ENCODE measurements at regions not wholly inside any gene's neighbourhood (a gene's known extent, or its start where the extent isn't known, plus 50 kb on each side); places are given as distances from the start of the nearest gene placed in this dataset.
"Not testable (repeated sequence)": the region's sequence is repeated elsewhere in the genome, so short reads cannot be mapped to it uniquely, and the experiment has no call there.

- no peaks in the 10 kb centered on the region for H3K4me1 Mint-ChIP-seq
- H3K9me3 Mint-ChIP-seq, result no peaks in the 10 kb centered on the region
- H3K27me3 Mint-ChIP-seq, result peaks cover 2% of the 10 kb centered on the region
- no peaks in the 10 kb centered on the region for H3K36me3 Mint-ChIP-seq
- H3K4me3 Mint-ChIP-seq, result no peak overlapping the region
- no peak overlapping the region for H3K27ac Mint-ChIP-seq
These were observed 426.5 kb upstream of the KCNMB2 start for GRCh38 chr3:178109691-178110090.

DNA sequence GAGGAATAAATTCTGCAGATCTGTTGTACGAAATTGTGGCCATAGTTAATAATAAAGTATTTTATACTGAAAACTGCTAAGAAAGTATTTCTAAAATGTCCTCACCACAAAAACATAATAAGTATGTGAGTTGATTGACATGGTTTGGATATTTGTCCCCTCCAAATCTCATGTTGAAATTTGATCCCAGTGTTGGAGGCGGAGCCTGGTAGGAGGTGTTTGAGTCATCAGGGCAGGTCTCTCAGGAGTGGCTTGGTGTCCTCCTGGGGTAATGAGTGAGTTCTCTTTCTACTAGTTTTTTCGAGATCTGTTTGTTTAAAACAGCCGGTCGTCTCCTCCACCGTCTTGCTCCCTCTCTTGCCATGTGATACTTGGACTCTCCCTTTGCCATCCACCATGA is 424.1 kb upstream of the KCNMB2 start:
- H3K36me3 Mint-ChIP-seq, result no peaks in the 10 kb centered on the region
- H3K4me1 Mint-ChIP-seq, result no peaks in the 10 kb centered on the region
- no peak overlapping the region for H3K27ac Mint-ChIP-seq
- H3K4me3 Mint-ChIP-seq, result no peak overlapping the region
- H3K9me3 Mint-ChIP-seq, result no peaks in the 10 kb centered on the region
- peaks cover 2% of the 10 kb centered on the region for H3K27me3 Mint-ChIP-seq

- not testable (repeated sequence) for H3K27ac Mint-ChIP-seq, H3K4me3 Mint-ChIP-seq, H3K9me3 Mint-ChIP-seq, H3K27me3 Mint-ChIP-seq, H3K36me3 Mint-ChIP-seq, H3K4me1 Mint-ChIP-seq
These were observed 423.7 kb upstream of the KCNMB2 start for GRCh38 chr3:178112552-178112951.

DNA sequence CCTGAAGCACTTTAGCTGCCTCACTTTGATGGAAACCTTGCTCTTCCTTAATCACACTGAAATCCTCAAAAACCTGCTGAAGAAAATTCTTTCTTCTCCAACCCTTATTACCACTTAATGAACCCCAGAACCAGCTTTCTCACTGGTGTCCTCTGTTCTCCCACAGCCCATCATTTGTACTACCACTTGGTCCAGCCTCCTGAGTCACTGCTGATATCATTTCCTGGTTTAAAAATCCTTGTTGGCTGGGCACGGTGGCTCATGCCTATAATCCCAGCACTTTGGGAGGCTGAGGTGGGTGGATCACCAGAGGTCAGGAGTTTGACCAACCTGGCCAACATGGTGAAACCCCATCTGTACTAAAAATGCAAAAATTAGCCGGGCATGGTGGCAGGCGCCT is 418.6 kb upstream of the KCNMB2 start:
- Mint-ChIP-seq H3K4me3 (no peak overlapping the region), H3K9me3 (peaks cover 1 to 4% (median 3%) of the 10 kb centered on the region in 3 donors), H3K27me3 (no peaks in the 10 kb centered on the region), H3K36me3 (no peaks in the 10 kb centered on the region), H3K4me1 (no peaks in the 10 kb centered on the region), H3K27ac (no peak overlapping the region)

DNA sequence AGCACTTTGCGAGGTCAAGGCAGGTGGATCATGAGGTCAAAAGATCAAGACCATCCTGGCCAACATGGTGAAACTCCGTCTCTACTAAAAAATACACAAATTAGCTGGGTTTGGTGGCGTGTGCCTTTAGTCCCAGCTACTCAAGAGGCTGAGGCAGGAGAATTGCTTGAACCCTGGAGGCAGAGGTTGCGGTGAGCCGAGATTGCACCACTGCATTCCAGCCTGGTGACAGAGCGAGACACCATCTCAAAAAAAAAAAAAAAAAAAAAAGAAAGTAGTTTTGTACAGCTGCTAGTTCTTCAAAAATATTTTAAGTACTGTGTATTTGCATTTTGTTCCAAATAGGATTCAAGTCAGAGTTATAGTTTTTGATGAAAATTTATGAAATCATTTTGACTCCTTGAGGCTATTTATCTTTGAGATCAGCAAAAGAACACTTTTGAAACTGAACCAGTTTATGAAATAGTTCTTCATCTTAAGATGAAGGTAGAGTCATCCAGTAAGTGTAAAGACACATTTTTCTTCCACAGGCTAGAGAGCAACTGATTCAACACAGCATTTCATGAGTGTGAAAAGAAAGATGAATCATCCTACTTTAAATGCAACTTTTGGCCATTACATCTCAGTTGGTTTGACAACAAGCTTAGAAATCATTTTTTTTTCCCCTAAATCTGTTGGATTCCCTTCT is 416.5 kb upstream of the KCNMB2 start:
- H3K27me3 Mint-ChIP-seq, H3K4me1 Mint-ChIP-seq: not testable (repeated sequence)

DNA sequence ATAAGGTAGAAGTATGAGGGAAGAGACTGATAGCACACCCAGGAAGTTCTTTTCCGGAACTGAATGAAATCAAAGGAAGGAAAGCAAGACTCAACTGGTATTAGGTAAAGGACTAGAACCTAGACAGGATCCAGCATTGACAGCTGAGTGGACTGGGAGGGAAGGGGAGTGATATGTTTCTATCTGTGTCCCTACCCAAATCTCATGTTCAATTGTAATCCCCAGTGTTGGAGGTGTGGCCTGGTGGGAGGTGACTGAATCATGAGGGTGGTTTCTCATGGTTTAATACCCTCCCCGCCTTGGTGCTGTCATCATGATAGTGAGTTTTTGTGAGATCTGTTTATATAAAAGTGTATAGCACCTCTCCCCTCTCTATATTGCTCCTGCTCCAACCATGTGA is 415.9 kb upstream of the KCNMB2 start:
- peaks cover 1 to 4% (median 3%) of the 10 kb centered on the region in 3 donors for H3K9me3 Mint-ChIP-seq
- no peaks in the 10 kb centered on the region for H3K27me3 Mint-ChIP-seq
- no peaks in the 10 kb centered on the region for H3K4me1 Mint-ChIP-seq
- H3K4me3 Mint-ChIP-seq, result no peak overlapping the region
- no peaks in the 10 kb centered on the region for H3K36me3 Mint-ChIP-seq
- H3K27ac Mint-ChIP-seq, result no peak overlapping the region

More for the DNA sequence above, 416.5 kb upstream of the KCNMB2 start:
- H3K4me3 Mint-ChIP-seq, H3K36me3 Mint-ChIP-seq, H3K27ac Mint-ChIP-seq, H3K9me3 Mint-ChIP-seq: not testable (repeated sequence)

GRCh38 chr3:178126686-178127085 is 409.6 kb upstream of the KCNMB2 start:
- H3K27ac Mint-ChIP-seq, result no peak overlapping the region
- H3K4me1 Mint-ChIP-seq, result no peaks in the 10 kb centered on the region
- peaks cover 0 to under 1% (median under 1%) of the 10 kb centered on the region in 3 donors for H3K9me3 Mint-ChIP-seq
- H3K36me3 Mint-ChIP-seq, result no peaks in the 10 kb centered on the region
- no peak overlapping the region for H3K4me3 Mint-ChIP-seq
- peaks cover 2% of the 10 kb centered on the region for H3K27me3 Mint-ChIP-seq

DNA sequence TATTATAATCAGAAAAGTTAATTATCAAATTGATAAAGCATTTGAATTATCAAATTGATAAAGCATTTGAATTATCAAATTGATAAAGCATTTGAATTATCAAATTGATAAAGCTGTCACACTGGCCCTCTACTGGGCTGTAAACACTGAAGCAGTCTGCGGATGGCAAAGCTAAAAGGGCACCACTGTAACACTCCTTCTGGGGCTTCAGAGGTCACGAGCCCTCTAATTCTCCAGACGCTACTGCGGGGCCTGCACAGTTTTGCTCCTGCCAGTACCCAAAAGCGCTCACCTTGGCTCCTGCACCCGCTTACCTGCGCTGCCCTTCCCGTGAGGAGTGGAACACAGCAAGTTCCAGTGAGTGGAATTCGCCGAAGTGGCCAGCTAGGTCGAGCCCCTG is 409.0 kb upstream of the KCNMB2 start:
- Mint-ChIP-seq H3K4me3 (no peak overlapping the region), H3K36me3 (no peaks in the 10 kb centered on the region), H3K27ac (no peak overlapping the region), H3K9me3 (no peaks in the 10 kb centered on the region), H3K27me3 (peaks cover 2% of the 10 kb centered on the region), H3K4me1 (no peaks in the 10 kb centered on the region)

DNA sequence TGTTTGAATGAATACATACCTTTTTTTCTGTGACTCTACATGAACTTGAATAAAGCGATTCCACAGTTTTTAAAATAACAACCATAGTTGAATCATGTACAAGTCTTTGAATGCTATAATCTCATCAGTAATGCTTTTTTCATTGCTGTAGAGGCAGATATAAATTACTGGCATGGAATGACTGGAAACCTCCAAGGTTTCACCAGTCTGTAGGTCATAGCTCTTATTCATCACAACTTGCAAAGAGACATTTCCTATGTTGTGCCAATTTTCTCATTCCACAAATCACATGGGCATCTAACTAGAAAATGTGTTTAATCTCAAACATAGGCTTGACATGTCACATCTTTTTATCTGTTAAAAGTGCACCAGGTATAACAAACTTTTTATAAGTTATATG is 407.1 kb upstream of the KCNMB2 start:
- H3K27me3 Mint-ChIP-seq, result peaks cover 2% of the 10 kb centered on the region
- H3K27ac Mint-ChIP-seq, result no peak overlapping the region
- no peaks in the 10 kb centered on the region for H3K9me3 Mint-ChIP-seq
- no peaks in the 10 kb centered on the region for H3K36me3 Mint-ChIP-seq
- H3K4me1 Mint-ChIP-seq, result no peaks in the 10 kb centered on the region
- H3K4me3 Mint-ChIP-seq, result no peak overlapping the region

DNA sequence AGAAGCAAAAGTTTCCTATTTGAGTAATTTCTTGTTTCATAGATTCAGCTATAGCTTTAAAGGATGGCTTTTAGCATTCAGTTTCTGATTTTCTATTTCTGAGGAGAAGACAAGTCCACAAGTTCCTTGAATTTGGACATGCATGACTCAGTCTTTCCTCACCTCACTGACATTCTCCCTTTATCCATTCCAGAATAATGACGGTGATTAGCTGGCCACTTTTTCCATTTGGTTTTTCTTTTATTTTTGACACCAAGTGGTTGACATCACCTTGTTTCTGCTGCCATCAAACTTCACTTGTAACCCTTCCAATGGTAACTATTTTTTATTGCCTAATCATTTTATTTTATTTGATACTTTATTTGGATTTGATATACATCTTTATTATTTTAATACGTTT is 404.4 kb upstream of the KCNMB2 start:
- Mint-ChIP-seq H3K27ac (no peak overlapping the region), H3K4me3 (no peak overlapping the region), H3K9me3 (peaks cover 4 to 7% (median 5%) of the 10 kb centered on the region in 3 donors), H3K27me3 (peaks cover 3% of the 10 kb centered on the region), H3K4me1 (no peaks in the 10 kb centered on the region), H3K36me3 (no peaks in the 10 kb centered on the region)

DNA sequence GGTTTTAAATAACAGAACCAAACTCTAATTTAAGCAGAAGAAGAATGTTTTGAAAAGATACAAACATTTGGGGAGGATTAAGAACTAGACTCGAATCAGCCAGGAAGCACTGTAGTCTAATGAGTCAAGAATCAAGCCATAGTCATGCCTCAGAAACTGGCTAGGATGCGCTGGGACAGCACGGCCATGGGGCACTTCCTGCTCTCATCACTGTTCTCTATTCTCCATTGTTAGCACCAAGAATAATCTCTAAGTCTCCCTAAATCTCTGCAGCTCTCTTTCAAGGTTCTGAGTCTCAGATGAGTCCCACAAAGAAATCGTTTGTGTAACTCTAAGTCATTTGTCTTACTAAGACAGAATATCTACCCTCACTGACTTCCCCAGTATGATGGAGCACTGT is 399.0 kb upstream of the KCNMB2 start:
- H3K4me3 Mint-ChIP-seq, result no peak overlapping the region
- H3K36me3 Mint-ChIP-seq, result no peaks in the 10 kb centered on the region
- H3K27ac Mint-ChIP-seq, result no peak overlapping the region
- H3K9me3 Mint-ChIP-seq, result peaks cover 5 to 9% (median 6%) of the 10 kb centered on the region in 3 donors
- peaks cover 3% of the 10 kb centered on the region for H3K27me3 Mint-ChIP-seq
- H3K4me1 Mint-ChIP-seq, result peaks cover 0 to 1% (median 0%) of the 10 kb centered on the region in 3 donors

- peaks cover 0 to 1% (median 0%) of the 10 kb centered on the region in 3 donors for H3K4me1 Mint-ChIP-seq
- H3K27ac Mint-ChIP-seq, result no peak overlapping the region
- no peaks in the 10 kb centered on the region for H3K36me3 Mint-ChIP-seq
- peaks cover 5 to 9% (median 6%) of the 10 kb centered on the region in 3 donors for H3K9me3 Mint-ChIP-seq
- no peak overlapping the region for H3K4me3 Mint-ChIP-seq
- H3K27me3 Mint-ChIP-seq, result peaks cover 3% of the 10 kb centered on the region
These were observed 398.4 kb upstream of the KCNMB2 start for GRCh38 chr3:178137831-178138230.

DNA sequence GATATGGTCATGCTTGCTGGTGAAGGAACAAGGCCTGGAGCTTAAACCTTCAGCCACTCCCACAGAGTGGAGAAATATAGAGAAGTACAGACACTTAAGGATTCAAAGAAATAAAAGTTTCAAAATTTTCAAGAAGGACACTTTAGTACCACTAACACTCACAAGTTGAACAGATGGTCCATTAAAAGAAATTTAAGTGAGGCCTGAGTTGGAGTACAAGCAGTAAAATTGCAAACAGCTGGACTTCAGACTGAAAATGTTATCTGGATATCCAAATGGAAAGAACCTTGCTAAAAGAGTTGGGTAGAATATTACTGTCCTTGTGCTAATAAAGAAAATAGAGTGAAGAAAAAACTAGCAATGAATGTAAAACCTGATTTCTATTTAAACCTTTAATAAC is 397.1 kb upstream of the KCNMB2 start:
- H3K9me3 Mint-ChIP-seq, result peaks cover 5 to 9% (median 6%) of the 10 kb centered on the region in 3 donors
- H3K27me3 Mint-ChIP-seq, result peaks cover 3% of the 10 kb centered on the region
- H3K4me3 Mint-ChIP-seq, result no peak overlapping the region
- H3K27ac Mint-ChIP-seq, result no peak overlapping the region
- peaks cover 0 to 1% (median 0%) of the 10 kb centered on the region in 3 donors for H3K4me1 Mint-ChIP-seq
- no peaks in the 10 kb centered on the region for H3K36me3 Mint-ChIP-seq

- Mint-ChIP-seq H3K9me3 (peaks cover 0 to 2% (median 2%) of the 10 kb centered on the region in 3 donors), H3K4me3 (no peak overlapping the region), H3K4me1 (peaks cover 0 to 1% (median 0%) of the 10 kb centered on the region in 3 donors), H3K36me3 (no peaks in the 10 kb centered on the region), H3K27ac (no peak overlapping the region), H3K27me3 (peaks cover 2% of the 10 kb centered on the region)
These were observed 395.5 kb upstream of the KCNMB2 start for GRCh38 chr3:178140531-178141304.

GRCh38 chr3:178141305-178141684 is 394.9 kb upstream of the KCNMB2 start:
- not testable (repeated sequence) for H3K36me3 Mint-ChIP-seq, H3K9me3 Mint-ChIP-seq, H3K27me3 Mint-ChIP-seq, H3K27ac Mint-ChIP-seq, H3K4me1 Mint-ChIP-seq, H3K4me3 Mint-ChIP-seq

GRCh38 chr3:178146406-178146831 is 389.8 kb upstream of the KCNMB2 start:
- Mint-ChIP-seq H3K27ac (no peak overlapping the region), H3K27me3 (peaks cover 2% of the 10 kb centered on the region), H3K4me3 (no peak overlapping the region), H3K4me1 (peaks cover 0 to 1% (median 0%) of the 10 kb centered on the region in 3 donors), H3K36me3 (no peaks in the 10 kb centered on the region), H3K9me3 (peaks cover 0 to 2% (median 2%) of the 10 kb centered on the region in 3 donors)

Data from IgD-negative memory B cell (primary cell).